K562 (cell line): ENCODE measurements at regions not wholly inside any gene's neighbourhood (a gene's known extent, or its start where the extent isn't known, plus 50 kb on each side); places are given as distances from the start of the nearest gene placed in this dataset.

Experiments used
- ATF6 ChIP-seq: sonication (generic); formaldehyde crosslinking; IDR thresholded peaks from 2 replicates; pipeline ENCODE4 v1.4.0; 2020; ENCODE audit warnings: mild to moderate bottlenecking, missing genetic modification reagents
- POLR2B ChIP-seq: fragments of 450-650 bp; IDR thresholded peaks from 2 replicates; pipeline ENCODE4 v1.6.1; 2018; ENCODE audit warnings: low read depth; ENCODE audit not compliant: partially characterized antibody
- ZBTB40 ChIP-seq, 2 experiments: fragments of 450-650 bp in 1 of 2; sonication (generic) in 1 of 2; formaldehyde crosslinking in 1 of 2; IDR thresholded peaks; 2 replicates each; pipeline versions ENCODE4 v1.7.1 to v1.9.0; 2016 to 2022; ENCODE audit warnings: inconsistent platforms in 1 of 2, mild to moderate bottlenecking in 1 of 2, missing genetic modification reagents in 1 of 2
- ZFP30 ChIP-seq: fragments of 250-450 bp; sonication (Bioruptor Pico); IDR thresholded peaks from 2 replicates; pipeline ENCODE4 v1.8.0; 2022; ENCODE audit warnings: moderate library complexity, mild to moderate bottlenecking, inconsistent platforms, borderline replicate concordance
- ZNF609 ChIP-seq: sonication (generic); formaldehyde crosslinking; IDR thresholded peaks from 2 replicates; pipeline ENCODE4 v1.8.1; 2023; ENCODE audit warnings: missing genetic modification reagents, mild to moderate bottlenecking, borderline replicate concordance

- TF ChIP-seq POLR2B (no peak), ATF6 (CRISPR knock-in tag) (no peak), ZBTB40 (IDR thresholded peaks at IDR 0.05) (no peak), ZBTB40 (CRISPR knock-in tag; IDR thresholded peaks at IDR 0.05) (no peak), ZFP30 (no peak), ZNF609 (CRISPR knock-in tag) (no peak)
Observed at GRCh38 chr5:104650313-104651055, 1087.9 kb upstream of the NUDT12 start (continued).
